ENCODE measurements at regions not wholly inside any gene's neighbourhood (a gene's known extent, or its start where the extent isn't known, plus 50 kb on each side); places are given as distances from the start of the nearest gene placed in this dataset.

DNA sequence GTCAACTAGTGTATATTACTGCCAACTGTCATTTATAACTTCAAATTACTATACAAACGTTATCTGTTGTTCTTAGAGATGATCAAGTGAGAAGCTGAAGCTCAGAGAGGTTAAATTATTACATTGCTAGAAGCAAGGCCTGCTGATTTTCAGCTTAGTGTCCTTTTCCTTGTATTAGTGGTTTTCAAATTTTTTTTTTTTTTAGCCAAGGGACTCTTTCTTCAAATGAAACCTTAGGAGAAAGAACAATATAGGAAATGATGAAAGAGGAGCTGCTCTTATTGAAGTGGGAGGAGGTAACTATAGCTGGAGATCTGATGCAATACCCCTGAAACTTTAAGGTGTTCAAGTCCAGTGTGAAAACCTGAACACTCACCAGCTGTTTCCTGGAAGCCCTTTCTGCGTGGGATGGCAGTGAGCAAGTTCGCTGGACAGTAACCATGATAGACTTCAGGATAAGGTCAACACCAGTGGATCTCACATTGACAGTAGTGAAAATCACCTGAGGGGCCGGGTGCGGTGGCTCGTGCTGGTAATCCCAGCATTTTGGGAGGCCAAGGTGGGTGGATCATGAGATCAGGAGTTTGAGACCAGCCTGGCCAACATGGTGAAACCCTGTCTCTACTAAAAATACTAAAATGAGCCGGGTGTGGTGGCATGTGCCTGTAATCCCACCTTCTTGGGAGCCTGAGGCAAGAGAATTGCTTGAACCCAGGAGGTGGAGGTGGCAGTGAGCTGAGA lies 376.2 kb downstream of the EDEM1 start:
- no peak for TF ChIP-seq POLR2A (IDR thresholded peaks at IDR 0.05)
- TF ChIP-seq, protein P1, sequence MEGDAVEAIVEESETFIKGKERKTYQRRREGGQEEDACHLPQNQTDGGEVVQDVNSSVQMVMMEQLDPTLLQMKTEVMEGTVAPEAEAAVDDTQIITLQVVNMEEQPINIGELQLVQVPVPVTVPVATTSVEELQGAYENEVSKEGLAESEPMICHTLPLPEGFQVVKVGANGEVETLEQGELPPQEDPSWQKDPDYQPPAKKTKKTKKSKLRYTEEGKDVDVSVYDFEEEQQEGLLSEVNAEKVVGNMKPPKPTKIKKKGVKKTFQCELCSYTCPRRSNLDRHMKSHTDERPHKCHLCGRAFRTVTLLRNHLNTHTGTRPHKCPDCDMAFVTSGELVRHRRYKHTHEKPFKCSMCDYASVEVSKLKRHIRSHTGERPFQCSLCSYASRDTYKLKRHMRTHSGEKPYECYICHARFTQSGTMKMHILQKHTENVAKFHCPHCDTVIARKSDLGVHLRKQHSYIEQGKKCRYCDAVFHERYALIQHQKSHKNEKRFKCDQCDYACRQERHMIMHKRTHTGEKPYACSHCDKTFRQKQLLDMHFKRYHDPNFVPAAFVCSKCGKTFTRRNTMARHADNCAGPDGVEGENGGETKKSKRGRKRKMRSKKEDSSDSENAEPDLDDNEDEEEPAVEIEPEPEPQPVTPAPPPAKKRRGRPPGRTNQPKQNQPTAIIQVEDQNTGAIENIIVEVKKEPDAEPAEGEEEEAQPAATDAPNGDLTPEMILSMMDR (IDR thresholded peaks at IDR 0.05) = no peak
- TF ChIP-seq POLR2AphosphoS5 (IDR thresholded peaks at IDR 0.05) = no peak
- TF ChIP-seq EP300 (IDR thresholded peaks at IDR 0.05) = no peak
